Stimulated activated CD4-positive, alpha-beta T cell treated with anti-CD3 and anti-CD28 coated beads, Interleukin-15, amount 100 ng/mL, for 24 hours (primary cell): ENCODE measurements at regions not wholly inside any gene's neighbourhood (a gene's known extent, or its start where the extent isn't known, plus 50 kb on each side); places are given as distances from the start of the nearest gene placed in this dataset.
A peak's percentile ranks its signal among the peaks of the same experiment; 100 is the strongest.

Source experiments
- DNase-seq: peaks from one replicate; pipeline ENCODE4 v3.0.0-alpha.2; 2020

- DNase-seq: peak; percentile 51
These were observed 1248.9 kb downstream of the SLITRK5 start for GRCh38 chr13:88919970-88920628.

- DNase-seq: no peak
These were observed 1254.8 kb downstream of the SLITRK5 start for GRCh38 chr13:88925954-88926353.

GRCh38 chr13:88926890-88927502 is 1255.8 kb downstream of the SLITRK5 start:
- no peak for DNase-seq

GRCh38 chr13:88932950-88933349 is 1261.8 kb downstream of the SLITRK5 start:
- DNase-seq: no peak

- DNase-seq: no peak
These were observed 1266.2 kb downstream of the SLITRK5 start for GRCh38 chr13:88937384-88937783.

DNA sequence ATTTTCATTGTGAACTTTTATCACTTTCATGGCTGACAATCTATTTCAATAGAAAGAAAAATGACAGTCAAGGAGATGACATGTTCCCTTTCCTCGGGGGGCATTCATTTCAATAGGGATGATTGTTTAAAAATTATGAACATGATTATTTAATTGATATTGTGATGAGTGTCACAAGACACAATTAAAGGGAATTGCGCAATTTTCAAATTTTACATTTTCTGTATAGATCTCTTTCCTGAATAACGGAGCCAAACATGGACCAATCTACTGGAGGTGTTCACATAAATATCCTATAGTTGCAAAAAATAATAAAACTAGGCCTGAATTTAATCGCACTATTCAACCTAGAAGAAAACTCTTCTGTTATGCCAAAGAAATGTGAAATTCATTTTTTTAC is 1274.6 kb downstream of the SLITRK5 start:
- no peak for DNase-seq

- DNase-seq: no peak
These were observed 1277.3 kb downstream of the SLITRK5 start for GRCh38 chr13:88948501-88948900.

- no peak for DNase-seq
These were observed 1287.7 kb downstream of the SLITRK5 start for GRCh38 chr13:88958821-88959220.

GRCh38 chr13:88976466-88976865 is 1305.3 kb downstream of the SLITRK5 start:
- DNase-seq: no peak

DNA sequence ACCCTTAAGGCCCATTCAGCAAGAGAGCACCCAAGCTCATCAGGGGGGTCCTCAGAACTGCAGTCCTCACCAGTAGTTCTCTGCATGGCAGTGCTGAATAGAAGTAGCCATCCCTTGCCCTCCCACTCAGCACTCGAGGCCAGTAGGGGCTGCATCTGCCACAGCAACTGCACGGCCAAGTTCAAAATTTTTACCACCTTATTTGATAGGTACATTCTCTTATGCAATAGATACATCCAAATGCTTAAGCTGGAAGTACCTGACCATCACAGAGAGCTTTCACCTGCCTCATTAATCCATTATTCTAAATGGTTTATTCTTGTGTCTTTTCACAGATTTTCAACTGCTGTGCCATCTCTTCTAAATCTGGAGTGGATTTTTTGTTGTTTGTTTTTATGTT is 1307.4 kb downstream of the SLITRK5 start:
- no peak for DNase-seq

GRCh38 chr13:88979465-88980175 is 1308.4 kb downstream of the SLITRK5 start:
- peak; percentile 8 for DNase-seq

GRCh38 chr13:89003656-89004055 is 1332.5 kb downstream of the SLITRK5 start:
- DNase-seq: no peak

GRCh38 chr13:89011615-89012014 is 1340.4 kb downstream of the SLITRK5 start:
- no peak for DNase-seq

- DNase-seq: no peak
These were observed 1356.6 kb downstream of the SLITRK5 start for GRCh38 chr13:89027694-89028306.

- peak; percentile 37 for DNase-seq
These were observed 1357.9 kb downstream of the SLITRK5 start for GRCh38 chr13:89029062-89029461.

DNA sequence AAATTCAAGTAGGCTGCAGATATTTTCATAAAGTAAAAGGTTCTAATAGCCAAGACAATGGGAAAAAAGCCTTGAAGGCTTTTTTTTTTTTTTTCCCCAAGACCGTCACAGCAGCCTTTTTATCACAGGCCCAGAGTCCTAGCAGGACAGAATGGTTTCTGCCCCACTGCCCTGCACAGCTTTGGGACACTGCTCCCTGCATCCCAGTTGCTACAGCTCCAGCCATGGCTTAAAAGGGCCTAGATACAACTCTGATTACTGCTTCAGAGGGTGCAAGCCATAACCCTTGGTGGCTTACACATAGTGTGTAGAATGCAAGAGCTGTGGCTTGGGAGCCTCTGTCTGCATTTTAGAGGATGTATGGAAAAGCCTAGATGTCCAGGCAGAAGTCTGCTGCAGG is 1362.8 kb downstream of the SLITRK5 start:
- DNase-seq: no peak

DNA sequence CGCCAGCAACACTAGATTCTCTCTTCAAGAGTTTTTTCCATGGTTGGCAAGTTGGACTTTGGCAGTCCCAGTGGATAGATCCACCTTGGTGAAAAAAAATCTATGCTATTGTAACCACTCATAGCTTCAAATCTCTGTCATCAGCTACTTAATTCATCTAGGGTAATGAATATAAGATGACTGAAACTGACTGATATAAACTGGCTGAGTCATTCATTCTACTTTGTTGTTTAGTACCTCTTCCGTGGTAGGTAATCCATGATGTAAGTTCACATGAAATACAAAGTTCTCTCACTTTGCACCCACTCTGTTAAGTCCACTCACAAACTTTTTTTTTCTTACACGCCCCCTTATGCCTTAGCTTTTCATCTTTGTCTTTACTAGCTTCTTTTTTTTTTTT is 1381.5 kb downstream of the SLITRK5 start:
- DNase-seq: no peak

DNA sequence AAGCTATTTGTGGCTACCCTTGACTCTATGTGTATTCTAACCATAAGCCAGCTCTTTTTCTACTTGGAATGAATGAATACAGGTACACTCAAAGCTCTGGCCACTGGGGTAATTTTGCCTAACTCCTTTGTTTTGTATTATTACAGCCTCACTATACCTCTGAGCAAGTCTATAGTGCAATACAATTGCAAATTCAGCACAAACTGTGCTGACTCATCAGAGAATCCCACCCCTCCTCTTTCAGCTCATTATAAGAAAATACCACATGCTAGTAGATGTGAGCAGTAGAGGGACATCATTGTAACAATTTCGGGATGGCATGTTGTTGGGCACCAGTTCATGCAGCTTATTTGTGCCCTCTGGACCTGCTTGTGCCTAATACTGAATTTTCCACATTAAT is 1382.2 kb downstream of the SLITRK5 start:
- no peak for DNase-seq

DNA sequence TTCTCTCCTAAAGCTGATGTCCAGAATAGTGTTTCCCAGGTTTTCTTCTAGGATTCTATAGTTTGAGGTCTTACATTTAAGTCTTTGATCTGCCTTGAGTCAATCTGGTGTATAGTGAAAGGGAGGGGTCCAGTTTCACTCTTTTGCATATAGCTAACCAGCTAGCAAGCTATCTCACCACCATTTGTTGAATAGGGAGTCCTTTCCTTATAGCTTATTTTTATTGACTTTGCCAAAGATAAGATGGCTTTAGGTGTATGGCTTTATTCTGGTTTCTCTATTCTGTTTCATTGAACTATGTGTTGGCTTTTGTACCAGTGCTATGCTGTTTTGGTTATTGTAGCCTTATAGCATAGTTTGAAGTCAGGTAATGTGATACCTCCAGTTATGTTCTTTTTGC is 1386.1 kb downstream of the SLITRK5 start:
- DNase-seq: no peak

DNA sequence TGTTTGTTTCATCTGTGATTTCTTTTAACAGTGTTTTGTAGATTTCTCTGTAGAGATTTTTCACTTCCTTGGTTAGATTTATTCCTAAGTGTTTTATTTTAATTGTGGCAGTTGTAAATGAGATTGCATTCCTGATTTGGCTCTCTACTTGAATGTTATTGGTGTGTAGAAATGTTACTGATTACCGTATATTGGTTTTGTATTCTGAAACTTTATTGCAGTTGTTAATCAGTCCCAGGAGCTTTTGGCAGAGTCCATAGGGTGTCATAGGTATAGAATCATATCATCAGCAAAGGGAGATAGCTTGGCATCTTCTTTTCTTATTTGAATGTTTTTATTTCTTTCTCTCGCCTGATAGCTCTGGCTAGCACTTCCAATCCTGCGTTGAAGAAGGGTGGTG is 1386.7 kb downstream of the SLITRK5 start:
- DNase-seq: no peak

GRCh38 chr13:89061821-89062220 is 1390.7 kb downstream of the SLITRK5 start:
- no peak for DNase-seq

DNA sequence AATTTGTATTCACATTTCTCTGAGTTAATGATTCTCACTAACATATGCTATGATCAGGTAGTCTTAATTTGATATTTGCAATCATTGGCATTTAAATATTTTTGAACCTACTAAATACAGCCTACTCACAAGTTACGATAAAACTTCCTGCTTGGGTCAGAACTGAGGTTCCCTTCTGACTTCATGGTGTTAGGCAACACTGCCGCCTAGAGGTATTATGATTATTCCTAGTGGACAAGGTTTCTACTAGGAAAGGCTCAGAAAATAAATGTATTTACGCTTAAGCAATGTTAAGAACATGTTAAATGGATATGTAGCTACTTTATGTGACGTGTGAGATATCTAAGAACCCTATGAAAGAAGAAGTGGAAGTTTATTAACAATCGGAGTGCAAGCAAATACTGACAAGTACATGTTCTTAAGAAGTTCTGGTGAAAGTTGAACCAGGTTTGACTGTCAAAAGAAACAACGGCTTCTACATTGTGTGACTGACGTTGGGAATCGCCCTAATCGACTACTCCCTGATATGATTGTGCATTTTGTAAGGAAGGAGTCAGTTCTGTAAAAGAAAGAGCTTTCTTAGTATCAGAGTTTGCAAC is 1395.8 kb downstream of the SLITRK5 start:
- peak; percentile 24 for DNase-seq

- no peak for DNase-seq
These were observed 1401.8 kb downstream of the SLITRK5 start for GRCh38 chr13:89072979-89073378.
